ENCODE measurements at regions not wholly inside any gene's neighbourhood (a gene's known extent, or its start where the extent isn't known, plus 50 kb on each side); places are given as distances from the start of the nearest gene placed in this dataset.

DNA sequence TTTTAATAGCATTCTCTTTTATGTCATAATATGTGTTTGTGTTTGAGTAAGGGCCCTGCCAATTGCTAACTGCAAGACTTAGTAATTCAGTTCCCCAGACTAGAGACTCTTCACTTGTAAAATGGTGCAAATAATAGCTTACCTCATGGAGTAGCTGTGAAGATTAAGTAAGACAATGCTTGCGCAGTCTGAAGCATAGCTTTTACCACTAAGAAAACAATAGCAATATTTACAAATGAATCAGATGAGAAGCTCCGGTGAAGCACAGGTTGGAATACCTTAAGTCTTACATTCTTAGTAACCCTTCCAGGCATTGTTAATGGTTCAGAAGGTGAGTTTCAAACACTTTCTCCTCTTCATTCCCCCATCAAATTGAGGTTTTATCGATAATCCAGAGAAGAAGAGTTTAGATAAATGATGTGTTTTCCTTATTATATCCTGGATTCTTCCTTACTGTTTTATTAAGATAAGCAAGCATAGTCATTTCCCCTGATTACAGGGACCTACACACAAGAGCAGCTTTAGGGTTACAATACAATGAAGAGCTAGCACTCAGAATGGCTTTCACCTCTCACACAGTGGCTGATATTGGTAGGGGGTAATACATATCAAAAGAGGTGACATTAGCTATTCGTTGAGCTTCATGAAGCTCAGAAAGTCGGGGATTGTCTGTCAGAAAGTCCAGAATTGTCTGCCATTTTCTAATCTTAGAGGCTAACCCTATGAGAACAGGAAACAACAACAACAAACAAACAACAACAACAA, 96.4 kb upstream of the EDIL3 start:
- Histone ChIP-seq H3K9me3 (ENCODE audit: low read depth) (no peaks in the 10 kb centered on the region), H3K27me3 (no peaks in the 10 kb centered on the region), H3K4me3 (no peak overlapping the region), H3K4me1 (ENCODE audit: low read depth) (no peaks in the 10 kb centered on the region), H3K36me3 (no peaks in the 10 kb centered on the region), H3K27ac (no peak overlapping the region)
- DNase-seq (ENCODE audit: low read depth in 1 of 2, low spot score in 1 of 2) = no peak
- TF ChIP-seq, protein P1, sequence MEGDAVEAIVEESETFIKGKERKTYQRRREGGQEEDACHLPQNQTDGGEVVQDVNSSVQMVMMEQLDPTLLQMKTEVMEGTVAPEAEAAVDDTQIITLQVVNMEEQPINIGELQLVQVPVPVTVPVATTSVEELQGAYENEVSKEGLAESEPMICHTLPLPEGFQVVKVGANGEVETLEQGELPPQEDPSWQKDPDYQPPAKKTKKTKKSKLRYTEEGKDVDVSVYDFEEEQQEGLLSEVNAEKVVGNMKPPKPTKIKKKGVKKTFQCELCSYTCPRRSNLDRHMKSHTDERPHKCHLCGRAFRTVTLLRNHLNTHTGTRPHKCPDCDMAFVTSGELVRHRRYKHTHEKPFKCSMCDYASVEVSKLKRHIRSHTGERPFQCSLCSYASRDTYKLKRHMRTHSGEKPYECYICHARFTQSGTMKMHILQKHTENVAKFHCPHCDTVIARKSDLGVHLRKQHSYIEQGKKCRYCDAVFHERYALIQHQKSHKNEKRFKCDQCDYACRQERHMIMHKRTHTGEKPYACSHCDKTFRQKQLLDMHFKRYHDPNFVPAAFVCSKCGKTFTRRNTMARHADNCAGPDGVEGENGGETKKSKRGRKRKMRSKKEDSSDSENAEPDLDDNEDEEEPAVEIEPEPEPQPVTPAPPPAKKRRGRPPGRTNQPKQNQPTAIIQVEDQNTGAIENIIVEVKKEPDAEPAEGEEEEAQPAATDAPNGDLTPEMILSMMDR (IDR thresholded peaks at IDR 0.05; ENCODE audit: low read depth, low read length) = no peak

DNA sequence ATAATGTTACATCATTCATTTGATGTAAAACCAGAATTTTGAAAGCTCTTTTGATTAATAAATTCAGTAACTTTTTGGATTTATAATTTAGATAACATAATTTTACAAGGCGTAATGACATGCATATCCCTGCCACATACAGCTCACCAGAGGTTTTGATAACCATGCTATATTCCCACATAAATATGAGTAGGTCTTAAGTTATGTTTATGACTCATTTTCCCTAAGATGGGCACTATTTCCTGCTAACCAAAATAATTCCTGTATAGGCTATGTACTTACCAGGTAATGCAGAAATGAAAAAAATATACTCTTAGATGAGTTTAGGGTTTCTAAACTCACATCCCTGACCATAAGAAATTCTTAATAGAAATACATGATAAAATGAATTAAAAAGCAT, 93.9 kb upstream of the EDIL3 start:
- Histone ChIP-seq H3K4me1 (ENCODE audit: low read depth) (no peaks in the 10 kb centered on the region), H3K27ac (no peak overlapping the region), H3K36me3 (no peaks in the 10 kb centered on the region), H3K4me3 (no peak overlapping the region), H3K27me3 (no peaks in the 10 kb centered on the region), H3K9me3 (ENCODE audit: low read depth) (no peaks in the 10 kb centered on the region)
- DNase-seq (ENCODE audit: low read depth in 1 of 2, low spot score in 1 of 2) = no peak
- TF ChIP-seq, protein P1 (IDR thresholded peaks at IDR 0.05; ENCODE audit: low read depth, low read length) = no peak

DNA sequence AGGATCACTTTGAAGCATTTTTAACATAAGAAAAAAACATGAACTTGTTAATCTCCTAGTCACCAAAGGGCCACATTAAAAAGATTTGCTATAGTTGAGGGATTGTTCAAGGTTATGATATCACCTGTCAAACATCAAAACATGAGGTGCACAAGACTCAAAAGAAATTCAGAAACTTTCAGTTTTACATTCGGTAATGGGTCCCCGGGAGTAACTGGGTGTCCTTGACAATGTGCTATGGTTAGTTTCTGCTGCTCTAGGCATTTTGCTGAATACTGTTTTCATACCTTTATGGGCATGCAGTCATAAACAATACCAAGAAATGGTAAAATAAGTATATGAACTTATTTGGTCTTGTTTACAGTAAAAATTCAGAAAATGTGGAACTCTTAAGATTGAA, 92.8 kb upstream of the EDIL3 start:
- Histone ChIP-seq H3K4me3 (no peak overlapping the region), H3K27me3 (no peaks in the 10 kb centered on the region), H3K4me1 (ENCODE audit: low read depth) (no peaks in the 10 kb centered on the region), H3K36me3 (no peaks in the 10 kb centered on the region), H3K9me3 (ENCODE audit: low read depth) (no peaks in the 10 kb centered on the region), H3K27ac (no peak overlapping the region)
- TF ChIP-seq, protein P1 (IDR thresholded peaks at IDR 0.05; ENCODE audit: low read depth, low read length) = no peak
- no peak for DNase-seq (ENCODE audit: low read depth in 1 of 2, low spot score in 1 of 2)

DNA sequence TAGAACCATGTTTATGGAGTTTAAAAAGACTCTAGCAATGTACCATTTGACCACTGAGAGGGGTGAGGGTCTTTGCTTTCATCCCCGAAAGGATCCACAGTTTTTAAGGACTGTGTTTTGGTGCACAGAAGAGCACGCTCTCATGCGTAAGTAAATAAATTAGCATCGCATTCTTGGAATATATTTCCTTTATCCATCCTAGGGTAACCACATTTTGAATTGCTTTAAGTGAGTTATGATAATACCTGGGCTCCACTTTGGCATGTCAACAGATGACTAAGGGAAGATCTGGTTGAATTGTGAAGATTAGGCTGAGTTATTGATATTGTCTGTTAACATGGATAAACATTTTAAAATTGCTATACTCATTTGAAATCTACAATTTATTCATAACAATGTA, 89.4 kb upstream of the EDIL3 start:
- H3K36me3 ChIP-seq = no peaks in the 10 kb centered on the region
- H3K27ac ChIP-seq = no peak overlapping the region
- DNase-seq (ENCODE audit: low read depth in 1 of 2, low spot score in 1 of 2) = no peak
- TF ChIP-seq, protein P1 (IDR thresholded peaks at IDR 0.05; ENCODE audit: low read depth, low read length) = no peak
- no peaks in the 10 kb centered on the region for H3K9me3 ChIP-seq (ENCODE audit: low read depth)
- H3K27me3 ChIP-seq = no peaks in the 10 kb centered on the region
- no peak overlapping the region for H3K4me3 ChIP-seq
- no peaks in the 10 kb centered on the region for H3K4me1 ChIP-seq (ENCODE audit: low read depth)

DNA sequence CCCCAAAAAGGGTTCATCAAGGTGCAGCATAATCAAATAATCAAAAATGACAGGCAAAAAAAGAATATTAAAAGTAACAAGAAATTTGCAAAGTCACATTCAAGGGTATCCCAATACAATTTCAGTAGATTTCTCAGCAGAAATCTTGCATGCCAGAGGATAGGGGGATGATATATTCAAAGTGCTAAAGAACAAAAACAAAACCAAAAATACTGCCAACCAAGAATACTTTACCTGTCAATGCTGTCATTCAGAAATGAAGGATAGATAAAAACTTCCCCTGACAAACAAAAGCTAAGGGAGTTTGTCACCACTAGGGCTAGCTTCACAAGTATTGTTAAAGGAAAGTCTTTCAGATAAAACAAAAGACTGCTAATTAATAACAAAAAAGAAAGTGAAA, 68.7 kb upstream of the EDIL3 start:
- no peaks in the 10 kb centered on the region for H3K36me3 ChIP-seq
- TF ChIP-seq, protein P1 (IDR thresholded peaks at IDR 0.05; ENCODE audit: low read depth, low read length) = no peak
- H3K4me3 ChIP-seq = no peak overlapping the region
- H3K27ac ChIP-seq = no peak overlapping the region
- H3K27me3 ChIP-seq = no peaks in the 10 kb centered on the region
- H3K4me1 ChIP-seq (ENCODE audit: low read depth) = no peaks in the 10 kb centered on the region
- DNase-seq (ENCODE audit: low read depth in 1 of 2, low spot score in 1 of 2) = no peak
- no peaks in the 10 kb centered on the region for H3K9me3 ChIP-seq (ENCODE audit: low read depth)

Measured in cardiac muscle cell (in vitro differentiated cells and primary cell).